ENCODE measurements at regions not wholly inside any gene's neighbourhood (a gene's known extent, or its start where the extent isn't known, plus 50 kb on each side); places are given as distances from the start of the nearest gene placed in this dataset.

DNA sequence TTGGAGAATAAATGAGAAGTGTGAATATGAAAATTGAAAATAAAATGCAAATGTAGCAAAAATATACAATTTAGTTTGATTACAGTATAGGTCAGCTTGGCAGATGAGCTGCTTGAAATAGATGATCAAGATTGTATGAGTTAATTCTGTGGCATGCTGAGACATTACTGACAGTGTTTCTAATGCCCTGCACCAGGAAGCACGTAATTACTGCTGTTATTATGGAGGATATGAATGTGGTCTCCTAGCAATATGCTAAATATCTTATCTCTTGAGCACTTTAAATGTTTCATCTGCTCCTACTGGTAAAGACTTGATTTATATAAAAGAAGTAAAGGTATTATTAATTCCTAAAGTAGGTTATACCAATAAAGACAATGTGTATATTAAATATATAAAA is 1015.5 kb downstream of the PLOD2 start (continued):
- TF ChIP-seq ZNF462 (CRISPR knock-in tag; IDR thresholded peaks at IDR 0.05) (no peak), ZNF114 (CRISPR knock-in tag; IDR thresholded peaks at IDR 0.05) (no peak), CREB1 (CRISPR knock-in tag; IDR thresholded peaks at IDR 0.05; ENCODE audit: low read depth) (no peak), EZH2phosphoT487 (IDR thresholded peaks at IDR 0.05; ENCODE audit: unreplicated experiment) (no peak), JUNB (IDR thresholded peaks at IDR 0.05; ENCODE audit: unreplicated experiment) (no peak)

DNA sequence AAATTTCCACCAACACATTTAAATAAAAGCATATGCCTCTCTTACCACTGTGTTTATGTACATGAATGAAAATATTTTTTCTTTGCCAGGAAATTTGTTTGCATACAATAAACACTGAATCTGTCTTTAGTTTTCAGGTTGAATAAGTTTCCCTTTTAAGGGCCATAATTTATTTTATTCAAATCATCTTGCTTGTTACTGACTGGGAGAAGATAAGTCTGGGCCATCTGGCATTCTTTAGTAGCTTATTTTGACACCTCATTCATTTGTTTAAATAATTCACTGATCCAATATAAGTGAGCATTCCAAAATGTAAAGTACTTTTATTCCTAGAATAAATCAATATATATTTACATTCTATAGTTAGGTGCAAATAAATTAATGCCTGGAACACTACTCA is 1001.3 kb downstream of the PLOD2 start:
- Mint-ChIP-seq H3K27ac (no peak overlapping the region), H3K9me3 (no peaks in the 10 kb centered on the region), H3K27me3 (ENCODE audit: insufficient read depth, low read depth, poor library complexity) (no peaks in the 10 kb centered on the region), H3K4me3 (no peak overlapping the region), H3K36me3 (ENCODE audit: low read depth) (no peaks in the 10 kb centered on the region), H3K4me1 (no peaks in the 10 kb centered on the region)
- Histone ChIP-seq H3K4me3 (no peak overlapping the region), H3K4me2 (no peak overlapping the region), H3K9me2 (ENCODE audit: insufficient read depth) (0 out of 2 replicates have a peak, but pooled peaks cover 4% of the 10 kb centered on the region), H3F3A (replicated peaks; ENCODE audit: low read depth) (no peaks in the 10 kb centered on the region), H4K20me1 (replicated peaks; ENCODE audit: insufficient read depth) (no peaks in the 10 kb centered on the region), H3K27ac (ENCODE audit: low read depth) (no peak overlapping the region), H3K4me1 (ENCODE audit: insufficient read depth) (no peaks in the 10 kb centered on the region), H3K36me3 (ENCODE audit: insufficient read depth) (no peaks in the 10 kb centered on the region), H2AFZ (no peak overlapping the region), H3K27me3 (ENCODE audit: insufficient read depth) (no peaks in the 10 kb centered on the region), H3K79me2 (replicated peaks; ENCODE audit: insufficient read depth) (no peaks in the 10 kb centered on the region)
- DNase-seq (ENCODE audit: low spot score) (no peak), ATAC-seq (no peak)
- TF ChIP-seq ZNF114 (CRISPR knock-in tag; IDR thresholded peaks at IDR 0.05) = no peak
- TF ChIP-seq, protein P1, sequence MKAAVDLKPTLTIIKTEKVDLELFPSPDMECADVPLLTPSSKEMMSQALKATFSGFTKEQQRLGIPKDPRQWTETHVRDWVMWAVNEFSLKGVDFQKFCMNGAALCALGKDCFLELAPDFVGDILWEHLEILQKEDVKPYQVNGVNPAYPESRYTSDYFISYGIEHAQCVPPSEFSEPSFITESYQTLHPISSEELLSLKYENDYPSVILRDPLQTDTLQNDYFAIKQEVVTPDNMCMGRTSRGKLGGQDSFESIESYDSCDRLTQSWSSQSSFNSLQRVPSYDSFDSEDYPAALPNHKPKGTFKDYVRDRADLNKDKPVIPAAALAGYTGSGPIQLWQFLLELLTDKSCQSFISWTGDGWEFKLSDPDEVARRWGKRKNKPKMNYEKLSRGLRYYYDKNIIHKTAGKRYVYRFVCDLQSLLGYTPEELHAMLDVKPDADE (IDR thresholded peaks at IDR 0.05) = no peak
- TF ChIP-seq STAT1 (IDR thresholded peaks at IDR 0.05; ENCODE audit: unreplicated experiment) = no peak
- TF ChIP-seq EZH2 (IDR thresholded peaks at IDR 0.05; ENCODE audit: low read depth, unreplicated experiment) = no peak
- TF ChIP-seq, protein P2, sequence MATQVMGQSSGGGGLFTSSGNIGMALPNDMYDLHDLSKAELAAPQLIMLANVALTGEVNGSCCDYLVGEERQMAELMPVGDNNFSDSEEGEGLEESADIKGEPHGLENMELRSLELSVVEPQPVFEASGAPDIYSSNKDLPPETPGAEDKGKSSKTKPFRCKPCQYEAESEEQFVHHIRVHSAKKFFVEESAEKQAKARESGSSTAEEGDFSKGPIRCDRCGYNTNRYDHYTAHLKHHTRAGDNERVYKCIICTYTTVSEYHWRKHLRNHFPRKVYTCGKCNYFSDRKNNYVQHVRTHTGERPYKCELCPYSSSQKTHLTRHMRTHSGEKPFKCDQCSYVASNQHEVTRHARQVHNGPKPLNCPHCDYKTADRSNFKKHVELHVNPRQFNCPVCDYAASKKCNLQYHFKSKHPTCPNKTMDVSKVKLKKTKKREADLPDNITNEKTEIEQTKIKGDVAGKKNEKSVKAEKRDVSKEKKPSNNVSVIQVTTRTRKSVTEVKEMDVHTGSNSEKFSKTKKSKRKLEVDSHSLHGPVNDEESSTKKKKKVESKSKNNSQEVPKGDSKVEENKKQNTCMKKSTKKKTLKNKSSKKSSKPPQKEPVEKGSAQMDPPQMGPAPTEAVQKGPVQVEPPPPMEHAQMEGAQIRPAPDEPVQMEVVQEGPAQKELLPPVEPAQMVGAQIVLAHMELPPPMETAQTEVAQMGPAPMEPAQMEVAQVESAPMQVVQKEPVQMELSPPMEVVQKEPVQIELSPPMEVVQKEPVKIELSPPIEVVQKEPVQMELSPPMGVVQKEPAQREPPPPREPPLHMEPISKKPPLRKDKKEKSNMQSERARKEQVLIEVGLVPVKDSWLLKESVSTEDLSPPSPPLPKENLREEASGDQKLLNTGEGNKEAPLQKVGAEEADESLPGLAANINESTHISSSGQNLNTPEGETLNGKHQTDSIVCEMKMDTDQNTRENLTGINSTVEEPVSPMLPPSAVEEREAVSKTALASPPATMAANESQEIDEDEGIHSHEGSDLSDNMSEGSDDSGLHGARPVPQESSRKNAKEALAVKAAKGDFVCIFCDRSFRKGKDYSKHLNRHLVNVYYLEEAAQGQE (IDR thresholded peaks at IDR 0.05; ENCODE audit: unreplicated experiment) = no peak
- no peak for TF ChIP-seq JUNB (IDR thresholded peaks at IDR 0.05; ENCODE audit: unreplicated experiment)
- no peak for TF ChIP-seq CTCF (conservative IDR thresholded peaks at IDR 0.05; ENCODE audit: low read depth in 2 of 2)
- no peak for TF ChIP-seq POLR2AphosphoS5 (IDR thresholded peaks at IDR 0.05; ENCODE audit: low read depth)
